SU-DHL-6 (cell line): ENCODE measurements at regions not wholly inside any gene's neighbourhood (a gene's known extent, or its start where the extent isn't known, plus 50 kb on each side); places are given as distances from the start of the nearest gene placed in this dataset.

Experiments used
- CTCF ChIP-seq: fragments of 200-600 bp; sonication (generic); IDR thresholded peaks from one replicate; pipeline ENCODE4 v1.5.1; 2017; ENCODE audit warnings: antibody characterized with exemption, mild to moderate bottlenecking, low read length, moderate library complexity; ENCODE audit not compliant: insufficient read depth, poor library complexity, severe bottlenecking
- EZH2phosphoT487 ChIP-seq: fragments of 200-600 bp; sonication (generic), shearing (Covaris generic); conservative IDR thresholded peaks from 2 replicates; pipeline ENCODE4 v1.6.1; 2018; ENCODE audit warnings: mild to moderate bottlenecking, antibody characterized with exemption, low read length, moderate library complexity, mixed read lengths

GRCh38 chr6:22827760-22828159, 258.4 kb downstream of the HDGFL1 start:
- no peak for TF ChIP-seq CTCF
- no peak for TF ChIP-seq EZH2phosphoT487
